Embryonic facial prominence (tissue), 1 donor: ENCODE measurements at regions not wholly inside any gene's neighbourhood (a gene's known extent, or its start where the extent isn't known, plus 50 kb on each side); places are given as distances from the start of the nearest gene placed in this dataset.
"Not testable (repeated sequence)": the region's sequence is repeated elsewhere in the genome, so short reads cannot be mapped to it uniquely, and the experiment has no call there.

Experiments
- DNase-seq: peaks from one replicate; pipeline ENCODE4 v3.0.0-alpha.2; 2016; ENCODE audit errors: extremely low spot score

- no peak for DNase-seq
These were observed 367.5 kb upstream of the CTSO start for GRCh38 chr4:156321203-156321602.

GRCh38 chr4:156313497-156313896, 359.8 kb upstream of the CTSO start:
- DNase-seq: no peak

- DNase-seq: no peak
These were observed 358.7 kb upstream of the CTSO start for GRCh38 chr4:156312261-156312847.

GRCh38 chr4:156309031-156309430, 355.4 kb upstream of the CTSO start:
- DNase-seq: no peak

DNA sequence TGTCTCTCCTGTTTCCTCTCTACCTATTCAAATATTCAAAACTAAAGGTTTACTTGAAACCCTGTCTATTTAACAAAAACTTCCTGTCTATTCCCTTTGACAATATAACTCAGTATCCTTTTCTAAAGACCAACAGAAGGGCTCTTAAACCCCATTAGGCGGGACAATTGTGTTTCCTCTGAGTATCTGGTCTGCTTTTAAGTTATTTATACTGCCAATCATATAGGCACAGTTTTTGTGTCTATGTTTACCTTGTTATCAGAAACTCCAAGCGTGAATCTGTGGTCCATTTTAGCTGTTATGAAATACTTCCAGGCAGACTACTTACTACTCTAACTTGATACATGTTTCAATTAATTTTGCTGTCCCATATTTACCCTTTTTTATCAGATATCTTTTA, 350.0 kb upstream of the CTSO start:
- no peak for DNase-seq

DNA sequence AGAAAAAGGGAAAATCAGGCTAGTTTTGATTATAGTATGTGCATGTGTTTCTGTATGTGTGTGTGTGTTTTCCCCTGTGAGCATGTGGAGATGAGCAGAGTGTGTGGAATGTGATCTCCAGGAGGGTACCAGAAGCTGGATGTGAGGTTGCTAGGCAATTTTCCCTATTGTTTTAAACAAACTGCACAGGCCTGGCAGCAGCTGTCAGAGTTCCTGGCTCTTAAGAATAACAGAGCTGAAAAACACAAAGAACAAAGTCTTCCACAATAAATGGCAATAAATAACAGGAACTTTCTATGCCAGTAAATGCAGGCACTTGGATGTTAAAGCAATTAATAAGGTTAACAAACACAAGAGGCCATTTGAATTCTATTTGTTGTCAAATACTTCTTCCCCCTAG, 344.6 kb upstream of the CTSO start:
- DNase-seq: peak; percentile 39

DNA sequence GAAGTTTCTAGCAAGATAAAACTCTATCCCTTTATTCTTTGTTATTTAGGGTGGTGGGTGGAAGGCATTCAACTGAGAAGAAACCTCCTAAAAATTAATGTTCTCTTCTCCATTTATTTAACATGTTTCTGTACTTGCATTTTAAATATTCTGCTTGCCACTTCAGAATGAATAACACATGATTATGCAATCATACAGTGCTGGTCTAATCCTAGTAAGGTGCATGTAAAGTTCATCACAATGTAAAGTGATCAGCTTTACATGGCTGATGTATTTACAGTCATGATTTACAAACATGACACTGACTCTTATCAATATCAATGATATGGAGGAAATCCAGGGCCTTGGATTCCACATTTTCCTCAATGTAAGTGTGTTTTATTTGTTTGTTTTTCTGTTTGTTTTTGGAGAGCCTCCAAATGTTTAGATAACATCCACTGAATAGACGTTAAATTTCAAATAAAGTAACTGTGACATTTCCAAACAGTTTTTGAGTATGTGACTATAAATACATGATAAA, 342.1 kb upstream of the CTSO start:
- no peak for DNase-seq

- no peak for DNase-seq
These were observed 340.9 kb upstream of the CTSO start for GRCh38 chr4:156294577-156294976.

DNA sequence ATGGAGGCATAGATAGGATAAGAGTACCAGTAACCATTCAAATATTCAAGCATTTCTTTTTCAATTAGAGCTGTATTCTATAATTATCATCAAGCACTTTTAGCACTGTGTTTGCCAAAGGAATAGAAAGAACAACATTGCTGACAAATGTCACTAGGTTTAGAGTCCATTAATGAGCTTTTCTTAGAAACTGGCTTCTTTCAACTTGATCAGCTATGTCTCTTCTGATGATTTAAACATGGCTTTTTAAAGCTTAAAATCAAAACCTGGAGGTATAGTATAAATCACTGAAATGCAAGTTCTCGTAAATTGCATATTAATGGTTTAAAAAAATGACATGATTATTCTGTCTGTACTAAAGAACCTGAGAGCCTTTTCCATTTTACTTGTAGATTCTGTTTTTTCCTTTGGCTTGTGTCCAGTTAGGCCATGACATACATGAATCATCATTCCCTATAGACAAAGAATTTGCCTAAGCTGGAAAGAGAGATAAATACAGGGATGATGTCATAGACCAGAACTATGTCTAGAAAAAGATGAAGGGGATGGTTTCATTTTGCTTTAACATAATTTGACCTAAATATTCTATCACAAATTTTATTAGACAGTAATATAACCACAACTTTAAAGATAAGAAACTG, 340.1 kb upstream of the CTSO start:
- no peak for DNase-seq

GRCh38 chr4:156291317-156291716, 337.7 kb upstream of the CTSO start:
- no peak for DNase-seq

DNA sequence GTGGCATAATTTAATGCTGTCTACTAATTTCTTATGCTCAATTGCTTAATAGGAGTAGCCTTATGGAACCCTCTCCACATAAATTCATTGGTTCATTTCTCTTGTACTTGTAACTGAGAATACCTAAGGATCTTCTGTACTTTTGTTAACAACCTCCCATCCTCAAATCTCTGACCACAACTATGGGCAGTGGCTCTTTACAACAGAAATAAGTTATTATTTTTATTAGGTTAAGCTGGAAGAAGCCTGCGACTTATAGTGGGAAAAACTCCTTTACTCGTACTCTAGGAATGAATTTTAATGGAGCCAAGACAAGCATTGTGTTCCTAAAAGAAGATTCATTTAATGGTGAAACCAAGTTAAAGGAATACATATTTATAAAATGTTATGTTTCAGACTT, 337.1 kb upstream of the CTSO start:
- DNase-seq: no peak

- not testable (repeated sequence) for DNase-seq
These were observed 336.4 kb upstream of the CTSO start for GRCh38 chr4:156290026-156290425.

GRCh38 chr4:156280686-156281085, 327.0 kb upstream of the CTSO start:
- DNase-seq: no peak

GRCh38 chr4:156265407-156265806, 311.7 kb upstream of the CTSO start:
- no peak for DNase-seq

DNA sequence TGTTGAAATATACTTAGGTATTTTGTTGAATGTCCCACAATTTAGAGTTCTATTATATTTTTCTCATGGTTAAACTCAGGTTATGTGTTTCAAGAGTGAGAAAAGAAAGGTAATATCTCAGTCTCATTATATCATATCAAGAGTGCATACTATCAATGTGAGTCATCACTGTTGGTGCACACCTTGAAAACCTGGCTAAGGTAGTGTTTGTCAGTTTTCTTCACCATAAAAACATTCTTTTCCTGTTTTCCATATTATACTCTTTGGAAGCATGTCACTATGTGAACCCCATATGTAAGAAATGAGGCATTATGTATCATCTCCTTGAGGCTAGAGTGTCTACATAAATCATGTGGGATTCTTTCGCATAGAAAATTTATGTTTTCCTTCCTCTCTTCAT, 307.6 kb upstream of the CTSO start:
- DNase-seq: no peak

- DNase-seq: peak; percentile 18
These were observed 301.8 kb upstream of the CTSO start for GRCh38 chr4:156255230-156256007.

DNA sequence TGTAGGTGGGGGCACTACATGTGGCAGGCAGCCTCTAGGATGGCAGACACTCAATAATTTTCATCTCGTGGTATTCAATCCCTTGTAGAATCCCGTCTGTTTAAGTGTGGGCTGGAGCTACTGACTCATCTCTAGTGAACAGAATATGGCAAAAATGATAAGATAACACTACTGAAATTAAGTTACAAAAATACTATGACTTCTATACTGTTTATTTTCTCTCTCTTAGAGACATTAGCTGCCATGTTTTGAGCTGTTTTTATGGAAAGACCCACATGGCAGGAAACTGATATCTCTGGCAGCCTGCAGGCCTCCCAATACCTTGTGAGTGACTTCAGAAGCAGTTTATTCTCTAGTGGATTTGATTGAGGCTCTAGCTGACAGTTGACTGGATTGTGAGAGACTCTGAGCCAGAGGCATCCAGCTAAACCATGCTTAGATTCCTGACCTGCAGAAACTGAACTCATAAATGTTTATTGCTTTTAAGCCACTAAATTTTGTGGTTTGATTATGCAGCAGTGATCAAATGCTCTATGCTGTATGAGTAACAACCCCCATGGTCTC, 298.8 kb upstream of the CTSO start:
- no peak for DNase-seq

DNA sequence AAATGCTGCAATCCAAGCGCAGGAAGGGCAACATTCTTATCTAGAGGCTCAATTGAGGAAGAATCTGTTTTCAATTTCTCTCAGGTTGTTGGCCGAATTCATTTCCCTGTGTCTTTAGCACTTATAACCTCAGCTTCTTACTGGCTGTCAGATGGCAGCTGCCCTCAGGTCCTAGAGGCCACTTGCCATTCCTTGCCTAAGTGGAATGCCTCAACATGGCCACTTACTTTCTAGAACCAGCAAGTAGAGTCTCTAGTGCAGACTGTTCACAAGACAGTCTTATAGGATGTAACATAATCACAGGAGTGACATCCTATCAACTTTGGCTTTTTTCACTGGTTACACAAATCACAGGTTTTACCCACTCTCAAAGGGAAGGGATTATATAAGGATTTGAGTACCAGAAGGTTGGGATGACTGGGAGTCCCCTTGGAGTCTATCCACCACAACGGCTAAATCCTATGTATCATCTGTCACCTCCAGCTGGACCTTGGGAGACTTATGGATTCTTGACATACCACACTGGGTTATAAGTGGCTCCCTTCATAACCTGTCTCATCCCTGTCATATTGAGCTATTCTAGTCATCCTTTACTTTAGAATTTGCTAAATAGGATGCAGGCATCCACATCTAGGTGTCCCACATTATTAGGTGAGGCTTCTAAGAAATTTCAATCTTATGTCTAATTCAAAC, 297.9 kb upstream of the CTSO start:
- no peak for DNase-seq

DNA sequence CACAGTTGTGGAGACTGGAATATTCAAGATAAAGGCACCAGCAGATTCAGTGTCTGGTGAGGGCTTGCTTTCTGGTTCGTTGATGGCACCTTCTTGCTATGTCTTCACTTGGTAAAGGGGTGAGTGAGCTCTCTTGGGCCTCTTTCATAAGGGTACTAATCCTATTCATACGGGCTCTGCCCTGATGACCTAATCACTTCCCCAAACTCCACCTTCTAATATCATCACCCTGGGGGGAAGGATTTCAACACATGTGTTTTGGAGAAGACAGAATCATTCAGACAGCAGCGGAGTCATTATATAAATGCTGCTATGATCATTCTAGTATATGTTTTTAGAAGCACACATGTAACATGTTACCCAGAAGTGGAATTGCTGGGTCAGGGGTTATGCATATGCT, 295.3 kb upstream of the CTSO start:
- no peak for DNase-seq

DNA sequence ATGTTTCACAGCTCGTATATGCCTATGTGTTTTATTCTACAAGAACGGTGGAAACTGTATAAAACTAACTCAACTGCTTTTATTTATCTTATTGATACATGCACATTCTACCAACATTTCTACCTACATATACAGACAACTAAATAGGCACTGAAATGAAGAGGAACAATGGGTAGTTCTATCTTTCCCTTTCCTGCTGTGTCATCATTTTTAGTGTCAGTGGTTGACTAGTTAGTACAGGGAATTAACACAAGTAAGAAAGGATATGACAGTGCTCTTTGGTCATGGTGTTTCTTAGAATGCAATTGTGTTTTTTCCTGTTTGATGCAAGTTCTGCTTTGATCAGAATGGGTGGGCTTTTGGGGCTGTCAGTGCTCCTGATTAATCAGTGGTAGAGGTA, 293.8 kb upstream of the CTSO start:
- DNase-seq: no peak

- DNase-seq: no peak
These were observed 289.3 kb upstream of the CTSO start for GRCh38 chr4:156243015-156243414.

DNA sequence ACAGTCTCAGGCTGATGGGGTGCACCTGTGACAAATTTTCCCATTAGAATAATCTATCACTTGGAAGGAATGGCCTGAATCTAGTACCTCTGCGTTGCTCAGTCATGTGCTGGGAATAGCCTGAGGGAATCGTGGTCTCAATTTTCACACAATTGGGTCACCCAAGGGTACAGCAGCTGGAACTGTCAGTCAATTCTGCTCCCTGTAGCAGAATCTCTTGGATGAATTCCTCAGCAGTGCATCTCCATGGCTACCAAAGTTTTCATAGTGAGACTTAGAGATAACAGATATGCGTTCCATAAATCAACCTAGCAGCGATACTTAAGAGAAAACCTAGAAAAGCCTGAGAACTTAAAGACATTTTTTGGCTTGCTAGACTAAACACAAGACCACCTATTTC, 288.7 kb upstream of the CTSO start:
- DNase-seq: no peak
